Heart left ventricle (tissue), 13 donors: ENCODE measurements at regions not wholly inside any gene's neighbourhood (a gene's known extent, or its start where the extent isn't known, plus 50 kb on each side); places are given as distances from the start of the nearest gene placed in this dataset.

Experiments used
- CTCF ChIP-seq, 12 donors: fragments of 200-600 bp; sonication (generic) in 4 of 12; IDR thresholded peaks; one replicate each; pipeline versions ENCODE4 v1.5.0 to v1.8.0; 2018 to 2022; ENCODE audit warnings: antibody characterized with exemption in 12 of 12, mild to moderate bottlenecking in 5 of 12
- POLR2A ChIP-seq, 2 donors: fragments of 450-650 bp; IDR thresholded peaks; one replicate each; pipeline ENCODE4 v1.6.1; 2017; ENCODE audit warnings: antibody characterized with exemption in 2 of 2, mild to moderate bottlenecking in 2 of 2, moderate library complexity in 2 of 2
- donor health status: ischemic (EF 13 %, LVEDD 7.1; RV severe dilation, severe dysfunction).
- donor health status: DM: no; HTN: yes; CAD: no.
- donor health status: DM: no; HTN: no; CAD: no.
- donor health status: ischemic (EF 25% LVEDD 6.9; RV normal size, moderate dysfunction).
- donor health status: ischemic (EF 25% LVEDD 5.7; RV mildly dilated, moderate dysfunction).
- donor health status: ischemic (EF 35%, LVEDD 5.7; RV mildly dilated, moderate dysfunction).
- donor health status: nonischemic (EF 11% LVEDD 7.7; RV severe dilation, severe dysfunction).
- donor health status: DM: yes; HTN: yes; CAD: no.
- donor health status: PGD.
- donor health status: ischemic (EF 29% LVEDD 5.4; RV normal size, mild dysfunction).
- donor health status: nonischemic (EF 23%, LVEDD 6.1; RV moderate dilation, normal function).

DNA sequence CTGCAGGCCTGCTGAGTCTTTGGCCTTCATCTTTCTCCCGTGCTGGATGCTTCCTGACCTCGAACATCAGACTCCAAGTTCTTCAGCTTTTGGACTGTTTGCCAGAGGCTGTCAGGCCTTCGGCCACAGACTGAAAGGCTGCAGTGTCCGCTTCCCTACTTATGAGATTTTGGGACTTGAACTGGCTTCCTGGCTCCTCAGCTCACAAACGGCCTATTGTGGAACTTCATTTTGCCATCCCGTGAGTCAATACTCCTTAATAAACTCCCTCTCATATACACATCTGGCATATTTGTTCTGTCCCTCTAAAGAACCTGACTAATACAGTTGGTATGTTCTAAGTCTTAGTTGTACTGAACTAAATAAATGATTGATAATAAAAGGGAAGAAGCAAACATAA lies 702.8 kb upstream of the LINC00305 start:
- TF ChIP-seq CTCF (IDR thresholded peaks at IDR 0.05) = no peak
- TF ChIP-seq POLR2A (IDR thresholded peaks at IDR 0.05) = no peak
